Astrocyte (in vitro differentiated cells and primary cell): ENCODE measurements at regions not wholly inside any gene's neighbourhood (a gene's known extent, or its start where the extent isn't known, plus 50 kb on each side); places are given as distances from the start of the nearest gene placed in this dataset.
"Not testable (repeated sequence)": the region's sequence is repeated elsewhere in the genome, so short reads cannot be mapped to it uniquely, and the experiment has no call there.

ENCODE experiments used
- DNase-seq: peaks from one replicate; pipeline ENCODE4 v3.0.0-alpha.2; 2010; ENCODE audit warnings: low read depth
- FAIRE-seq: peaks from 2 replicates; lab custom pipeline; 2011; peaks lifted over from hg19 to GRCh38; lab: Jason Lieb, UNC
- H2AFZ ChIP-seq: 2 replicates; pipeline ENCODE4 v1.6.0; 2012; ENCODE audit warnings: low read depth, low read length, inconsistent platforms
- H3K27ac ChIP-seq: 2 replicates; pipeline ENCODE4 v1.5.1; 2011; ENCODE audit warnings: low read depth, low read length, inconsistent platforms
- H3K27me3 ChIP-seq: 2 replicates; pipeline ENCODE4 v1.6.0; 2011; ENCODE audit warnings: low read length, inconsistent platforms; ENCODE audit not compliant: insufficient read depth
- H3K36me3 ChIP-seq: 2 replicates; pipeline ENCODE4 v1.5.1; 2011; ENCODE audit warnings: low read length, inconsistent platforms; ENCODE audit not compliant: insufficient read depth
- H3K4me1 ChIP-seq: 2 replicates; pipeline ENCODE4 v1.5.1; 2011; ENCODE audit warnings: low read length, inconsistent platforms; ENCODE audit not compliant: insufficient read depth
- H3K4me2 ChIP-seq: 2 replicates; pipeline ENCODE4 v1.6.0; 2012; ENCODE audit warnings: low read length, inconsistent platforms
- H3K4me3 ChIP-seq: 2 replicates; pipeline ENCODE4 v1.5.1; 2011; ENCODE audit warnings: low read depth, mild to moderate bottlenecking, low read length, inconsistent platforms; ENCODE audit not compliant: insufficient read depth
- H3K79me2 ChIP-seq: 2 replicates; pipeline ENCODE4 v1.6.0; 2012; ENCODE audit warnings: mild to moderate bottlenecking, low read length, inconsistent platforms; ENCODE audit not compliant: insufficient read depth
- H3K9ac ChIP-seq: 2 replicates; pipeline ENCODE4 v1.6.0; 2012; ENCODE audit warnings: mild to moderate bottlenecking, low read length, inconsistent platforms
- H3K9me3 ChIP-seq: 2 replicates; pipeline ENCODE4 v1.5.1; 2012; ENCODE audit warnings: low read depth, mild to moderate bottlenecking, low read length, inconsistent platforms; ENCODE audit not compliant: insufficient read depth
- H4K20me1 ChIP-seq: 2 replicates; pipeline ENCODE4 v1.6.0; 2012; ENCODE audit warnings: low read length, inconsistent platforms; ENCODE audit not compliant: insufficient read depth
- H3K27ac Mint-ChIP-seq: one replicate; pipeline ENCODE4 v1.8.0; 2021; ENCODE audit warnings: mild to moderate bottlenecking, mixed read lengths; ENCODE audit not compliant: unreplicated experiment
- H3K27me3 Mint-ChIP-seq: one replicate; pipeline ENCODE4 v1.8.0; 2021; ENCODE audit warnings: low read depth, mixed read lengths; ENCODE audit not compliant: unreplicated experiment
- H3K36me3 Mint-ChIP-seq: one replicate; pipeline ENCODE4 v1.8.0; 2021; ENCODE audit warnings: low read depth, mixed read lengths; ENCODE audit not compliant: unreplicated experiment
- H3K4me1 Mint-ChIP-seq: one replicate; pipeline ENCODE4 v1.8.0; 2021; ENCODE audit warnings: low read depth, mixed read lengths; ENCODE audit not compliant: unreplicated experiment
- H3K4me3 Mint-ChIP-seq: one replicate; pipeline ENCODE4 v1.8.0; 2021; ENCODE audit warnings: mild to moderate bottlenecking, moderate library complexity, mixed read lengths; ENCODE audit not compliant: unreplicated experiment
- H3K9me3 Mint-ChIP-seq: one replicate; pipeline ENCODE4 v1.8.0; 2021; ENCODE audit warnings: mild to moderate bottlenecking, mixed read lengths; ENCODE audit not compliant: unreplicated experiment
- CTCF ChIP-seq: IDR thresholded peaks from 2 replicates; pipeline ENCODE4 v1.5.1; 2011; ENCODE audit warnings: low read depth, mild to moderate bottlenecking, inconsistent platforms, low read length, moderate library complexity; ENCODE audit not compliant: insufficient read depth
- EZH2 ChIP-seq: IDR thresholded peaks from 2 replicates; pipeline ENCODE4 v1.6.1; 2012; ENCODE audit warnings: mild to moderate bottlenecking, low read length, inconsistent platforms; ENCODE audit not compliant: insufficient read depth

- not testable (repeated sequence) for H3K79me2 ChIP-seq, H3K27ac Mint-ChIP-seq, H3K9ac ChIP-seq, H3K9me3 ChIP-seq, FAIRE-seq, H3K27ac ChIP-seq, H3K4me3 Mint-ChIP-seq, H3K4me1 ChIP-seq, H3K36me3 Mint-ChIP-seq, H3K4me2 ChIP-seq, H3K9me3 Mint-ChIP-seq, H3K27me3 Mint-ChIP-seq, H3K27me3 ChIP-seq, H2AFZ ChIP-seq, H3K4me3 ChIP-seq, DNase-seq, H3K36me3 ChIP-seq, H3K4me1 Mint-ChIP-seq, H4K20me1 ChIP-seq
Observed at GRCh38 chr1:176396604-176397395, 66.2 kb upstream of the PAPPA2 start.

DNA sequence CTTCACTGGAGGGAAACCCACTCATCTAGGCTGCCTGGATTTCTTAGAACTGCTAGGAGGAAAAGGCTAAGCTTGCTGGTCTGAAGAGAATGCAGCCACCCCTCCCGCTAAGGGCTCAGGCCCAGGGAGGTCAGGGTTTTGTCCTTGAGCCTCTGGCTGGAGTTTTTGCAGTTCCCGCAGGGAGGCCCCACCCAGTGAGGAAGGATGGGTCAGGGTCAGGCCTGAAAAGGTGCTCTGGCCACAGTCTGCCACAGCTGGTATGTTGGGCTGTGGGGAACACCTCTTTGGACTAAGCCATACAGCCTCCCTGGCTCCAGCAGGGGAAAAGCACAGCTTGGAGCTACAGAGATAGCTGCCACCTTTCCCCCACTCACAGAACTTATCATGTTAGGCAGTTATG, 71.4 kb upstream of the PAPPA2 start:
- no peak overlapping the region for H2AFZ ChIP-seq
- no peak overlapping the region for H3K4me3 ChIP-seq
- H3K27me3 ChIP-seq = no peaks in the 10 kb centered on the region
- Mint-ChIP-seq H3K27ac (no peak overlapping the region), H3K36me3 (no peaks in the 10 kb centered on the region), H3K4me1 (no peaks in the 10 kb centered on the region), H3K9me3 (no peaks in the 10 kb centered on the region), H3K4me3 (no peak overlapping the region), H3K27me3 (peaks cover 3% of the 10 kb centered on the region)
- H3K9me3 ChIP-seq = no peaks in the 10 kb centered on the region
- H3K4me1 ChIP-seq = no peaks in the 10 kb centered on the region
- TF ChIP-seq EZH2 = no peak
- TF ChIP-seq CTCF = no peak
- no peaks in the 10 kb centered on the region for H3K79me2 ChIP-seq
- H3K9ac ChIP-seq = no peak overlapping the region
- FAIRE-seq = no peak
- no peak overlapping the region for H3K4me2 ChIP-seq
- H3K36me3 ChIP-seq = no peaks in the 10 kb centered on the region
- no peak overlapping the region for H3K27ac ChIP-seq
- H4K20me1 ChIP-seq = no peaks in the 10 kb centered on the region
- DNase-seq = no peak

DNA sequence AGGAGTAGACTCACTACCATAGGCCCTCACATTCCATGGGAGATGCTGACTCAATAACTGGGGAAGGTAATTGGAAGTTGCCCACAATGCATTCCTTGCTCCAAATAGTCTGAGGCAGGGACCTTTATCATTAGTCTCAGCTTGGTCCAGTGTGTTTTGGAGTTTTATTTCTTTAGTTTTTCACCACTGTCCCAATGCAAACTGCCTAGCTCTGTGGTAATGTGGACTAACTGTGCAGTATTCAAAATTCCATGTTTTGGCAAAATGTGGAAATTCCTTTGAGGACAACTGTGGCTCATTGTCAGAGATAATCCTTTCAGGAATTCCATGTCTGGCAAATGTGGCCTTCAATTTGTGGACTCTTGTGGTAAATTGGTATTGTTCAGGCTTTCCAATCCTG, 78.1 kb upstream of the PAPPA2 start:
- Mint-ChIP-seq H3K36me3 (no peaks in the 10 kb centered on the region), H3K9me3 (no peaks in the 10 kb centered on the region), H3K4me1 (peaks cover 24% of the 10 kb centered on the region), H3K4me3 (no peak overlapping the region), H3K27me3 (no peaks in the 10 kb centered on the region), H3K27ac (no peak overlapping the region)
- no peak for DNase-seq
- H3K27ac ChIP-seq = no peak overlapping the region
- no peak overlapping the region for H3K4me3 ChIP-seq
- no peaks in the 10 kb centered on the region for H3K79me2 ChIP-seq
- no peak for FAIRE-seq
- H4K20me1 ChIP-seq = no peaks in the 10 kb centered on the region
- no peaks in the 10 kb centered on the region for H3K27me3 ChIP-seq
- H3K4me2 ChIP-seq = no peak overlapping the region
- H3K9me3 ChIP-seq = no peaks in the 10 kb centered on the region
- no peak overlapping the region for H2AFZ ChIP-seq
- H3K36me3 ChIP-seq = no peaks in the 10 kb centered on the region
- TF ChIP-seq CTCF (no peak), EZH2 (no peak)
- H3K9ac ChIP-seq = no peak overlapping the region
- H3K4me1 ChIP-seq = no peaks in the 10 kb centered on the region
